Tibial nerve (tissue), 4 donors: ENCODE measurements at regions not wholly inside any gene's neighbourhood (a gene's known extent, or its start where the extent isn't known, plus 50 kb on each side); places are given as distances from the start of the nearest gene placed in this dataset.

Source experiments
- EP300 ChIP-seq, 2 donors: sonication (generic); formaldehyde crosslinking; IDR thresholded peaks; one replicate each; pipeline ENCODE4 v1.6.1; 2017; ENCODE audit warnings: antibody characterized with exemption in 2 of 2, mild to moderate bottlenecking in 1 of 2
- POLR2A ChIP-seq, 2 donors: fragments of 450-650 bp; IDR thresholded peaks; one replicate each; pipeline ENCODE4 v1.6.1; 2017; ENCODE audit warnings: antibody characterized with exemption in 2 of 2, mild to moderate bottlenecking in 2 of 2, moderate library complexity in 2 of 2
- TF ChIP-seq, protein P1 (sequence below), 5 experiments: fragments of 200-600 bp in 3 of 5; fragments of 450-650 bp in 2 of 5; sonication (generic) in 3 of 5; IDR thresholded peaks; one replicate each; pipeline ENCODE4 v1.5.1; 2016 to 2019; ENCODE audit warnings: antibody characterized with exemption in 5 of 5, mild to moderate bottlenecking in 3 of 5, moderate library complexity in 2 of 5

DNA sequence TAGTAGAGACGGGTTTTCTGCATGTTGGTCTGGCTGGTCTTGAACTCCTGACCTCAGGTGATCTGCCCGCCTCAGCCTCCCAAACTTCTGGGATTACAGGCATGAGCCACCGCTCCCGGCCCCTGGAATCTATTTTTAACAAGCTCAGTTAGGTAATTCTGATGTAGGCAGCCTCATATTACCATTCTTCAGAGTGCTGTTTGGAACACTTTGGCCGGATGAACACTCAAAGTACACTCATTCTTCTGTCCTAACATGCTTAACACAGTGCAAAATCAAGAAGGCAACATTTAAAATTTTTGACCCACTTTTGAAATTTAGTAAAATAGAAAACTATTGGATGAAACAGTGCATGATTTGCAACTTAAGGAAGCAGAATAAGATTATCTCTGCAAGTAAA lies 586.7 kb upstream of the CHORDC1 start:
- TF ChIP-seq, protein P1, sequence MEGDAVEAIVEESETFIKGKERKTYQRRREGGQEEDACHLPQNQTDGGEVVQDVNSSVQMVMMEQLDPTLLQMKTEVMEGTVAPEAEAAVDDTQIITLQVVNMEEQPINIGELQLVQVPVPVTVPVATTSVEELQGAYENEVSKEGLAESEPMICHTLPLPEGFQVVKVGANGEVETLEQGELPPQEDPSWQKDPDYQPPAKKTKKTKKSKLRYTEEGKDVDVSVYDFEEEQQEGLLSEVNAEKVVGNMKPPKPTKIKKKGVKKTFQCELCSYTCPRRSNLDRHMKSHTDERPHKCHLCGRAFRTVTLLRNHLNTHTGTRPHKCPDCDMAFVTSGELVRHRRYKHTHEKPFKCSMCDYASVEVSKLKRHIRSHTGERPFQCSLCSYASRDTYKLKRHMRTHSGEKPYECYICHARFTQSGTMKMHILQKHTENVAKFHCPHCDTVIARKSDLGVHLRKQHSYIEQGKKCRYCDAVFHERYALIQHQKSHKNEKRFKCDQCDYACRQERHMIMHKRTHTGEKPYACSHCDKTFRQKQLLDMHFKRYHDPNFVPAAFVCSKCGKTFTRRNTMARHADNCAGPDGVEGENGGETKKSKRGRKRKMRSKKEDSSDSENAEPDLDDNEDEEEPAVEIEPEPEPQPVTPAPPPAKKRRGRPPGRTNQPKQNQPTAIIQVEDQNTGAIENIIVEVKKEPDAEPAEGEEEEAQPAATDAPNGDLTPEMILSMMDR (IDR thresholded peaks at IDR 0.05) = no peak
- no peak for TF ChIP-seq POLR2A (IDR thresholded peaks at IDR 0.05)
- TF ChIP-seq EP300 (IDR thresholded peaks at IDR 0.05) = no peak
